LNCaP clone FGC (cell line): ENCODE measurements at regions not wholly inside any gene's neighbourhood (a gene's known extent, or its start where the extent isn't known, plus 50 kb on each side); places are given as distances from the start of the nearest gene placed in this dataset.
"Not testable (repeated sequence)": the region's sequence is repeated elsewhere in the genome, so short reads cannot be mapped to it uniquely, and the experiment has no call there.

Source experiments
- DNase-seq: peaks from one replicate; pipeline ENCODE4 v3.0.0-alpha.2; 2011; ENCODE audit warnings: low read depth
- H3K4me3 ChIP-seq: 2 replicates; pipeline ENCODE4 v1.5.1; 2011; ENCODE audit warnings: mild to moderate bottlenecking, low read depth, low read length, control low read depth
- TF ChIP-seq, protein P1 (sequence below): IDR thresholded peaks from 2 replicates; pipeline ENCODE4 v1.5.1; 2012; ENCODE audit warnings: mild to moderate bottlenecking; ENCODE audit not compliant: control insufficient read depth, insufficient read depth; ENCODE audit errors: extremely low read depth

DNA sequence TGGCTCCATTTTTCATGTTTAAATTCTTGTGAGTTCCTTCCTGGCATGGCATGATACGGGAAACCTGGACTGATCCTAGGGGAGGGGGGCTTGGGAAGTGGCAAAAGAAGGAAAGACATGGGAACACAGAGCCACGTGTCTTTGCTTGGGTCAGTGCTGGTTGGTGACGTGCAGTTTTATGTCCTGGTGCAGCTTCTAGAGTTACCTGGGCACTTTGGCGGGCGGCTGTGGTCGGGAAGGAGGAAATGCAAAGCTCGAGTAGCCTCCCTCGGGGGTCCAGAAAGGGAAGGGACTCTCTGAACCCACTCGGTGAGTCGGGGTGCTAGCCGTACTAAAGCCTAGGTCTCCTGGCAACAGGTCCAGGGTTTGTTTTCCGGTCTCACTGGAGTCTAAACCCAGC lies 94.6 kb downstream of the APOB start:
- no peak overlapping the region for H3K4me3 ChIP-seq
- TF ChIP-seq, protein P1, sequence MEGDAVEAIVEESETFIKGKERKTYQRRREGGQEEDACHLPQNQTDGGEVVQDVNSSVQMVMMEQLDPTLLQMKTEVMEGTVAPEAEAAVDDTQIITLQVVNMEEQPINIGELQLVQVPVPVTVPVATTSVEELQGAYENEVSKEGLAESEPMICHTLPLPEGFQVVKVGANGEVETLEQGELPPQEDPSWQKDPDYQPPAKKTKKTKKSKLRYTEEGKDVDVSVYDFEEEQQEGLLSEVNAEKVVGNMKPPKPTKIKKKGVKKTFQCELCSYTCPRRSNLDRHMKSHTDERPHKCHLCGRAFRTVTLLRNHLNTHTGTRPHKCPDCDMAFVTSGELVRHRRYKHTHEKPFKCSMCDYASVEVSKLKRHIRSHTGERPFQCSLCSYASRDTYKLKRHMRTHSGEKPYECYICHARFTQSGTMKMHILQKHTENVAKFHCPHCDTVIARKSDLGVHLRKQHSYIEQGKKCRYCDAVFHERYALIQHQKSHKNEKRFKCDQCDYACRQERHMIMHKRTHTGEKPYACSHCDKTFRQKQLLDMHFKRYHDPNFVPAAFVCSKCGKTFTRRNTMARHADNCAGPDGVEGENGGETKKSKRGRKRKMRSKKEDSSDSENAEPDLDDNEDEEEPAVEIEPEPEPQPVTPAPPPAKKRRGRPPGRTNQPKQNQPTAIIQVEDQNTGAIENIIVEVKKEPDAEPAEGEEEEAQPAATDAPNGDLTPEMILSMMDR: no peak
- DNase-seq: no peak

DNA sequence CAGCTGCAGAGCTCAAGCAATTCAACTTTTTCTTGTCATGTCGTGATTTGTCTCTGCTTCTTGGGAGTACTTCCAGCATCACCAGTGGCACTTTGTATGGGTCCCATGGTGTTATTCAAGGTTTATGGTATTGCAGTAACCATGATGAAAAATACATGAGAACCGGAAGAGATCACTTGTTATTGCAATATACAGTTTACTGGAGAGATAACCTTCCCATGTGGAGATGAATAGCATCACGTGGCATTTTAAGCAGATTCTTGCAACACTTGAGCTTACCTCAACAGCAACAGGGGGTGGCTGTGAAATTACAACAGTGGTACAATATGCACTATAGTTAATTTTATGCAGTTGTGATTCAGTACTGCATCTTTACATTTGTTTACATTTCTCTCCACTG lies 97.4 kb downstream of the APOB start:
- no peak overlapping the region for H3K4me3 ChIP-seq
- DNase-seq: no peak
- TF ChIP-seq, protein P1: no peak

DNA sequence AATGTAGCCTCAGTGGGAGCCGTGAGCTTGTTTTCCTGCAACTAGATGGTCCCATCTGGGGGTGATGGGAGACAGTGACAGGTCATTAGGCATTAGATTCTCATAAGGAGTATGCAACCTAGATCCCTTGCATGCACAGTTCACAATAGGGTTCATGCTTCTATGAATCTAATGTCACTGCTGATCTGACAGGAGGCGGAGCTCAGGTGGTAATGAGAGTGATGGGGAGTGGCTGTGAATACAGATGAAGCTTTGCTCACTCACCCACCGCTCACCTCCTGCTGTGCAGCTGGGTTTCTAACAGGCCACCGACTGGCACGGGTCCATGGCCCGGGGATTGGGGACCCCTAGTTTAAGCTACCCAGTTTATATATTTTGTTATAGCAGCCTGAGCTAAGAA lies 100.2 kb downstream of the APOB start:
- H3K4me3 ChIP-seq, DNase-seq: not testable (repeated sequence)

DNA sequence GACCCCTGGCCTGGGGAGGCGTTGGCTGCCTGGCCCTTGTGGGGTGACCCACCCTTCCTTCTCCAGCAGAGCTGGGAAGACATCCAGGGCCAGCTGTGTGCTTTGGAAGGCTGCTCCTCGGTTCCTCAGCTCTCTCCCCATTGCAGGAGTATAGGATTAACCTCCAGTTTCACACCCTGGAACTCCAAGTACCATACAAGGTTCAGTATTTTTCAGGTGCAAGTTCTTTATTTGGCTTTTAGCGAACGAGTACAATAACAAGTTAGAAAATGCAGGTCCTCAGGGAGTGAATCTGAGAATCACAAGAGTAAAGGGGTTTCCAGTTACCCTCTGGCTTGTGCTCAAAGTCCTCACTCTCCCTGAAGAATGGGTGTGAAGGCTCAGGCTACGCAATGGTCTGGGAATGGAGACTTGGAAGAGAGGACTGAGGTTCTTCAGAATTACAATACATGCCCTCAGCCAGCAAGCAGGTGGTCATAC lies 101.2 kb downstream of the APOB start:
- H3K4me3 ChIP-seq: no peak overlapping the region
- TF ChIP-seq, protein P1: no peak
- DNase-seq: no peak

DNA sequence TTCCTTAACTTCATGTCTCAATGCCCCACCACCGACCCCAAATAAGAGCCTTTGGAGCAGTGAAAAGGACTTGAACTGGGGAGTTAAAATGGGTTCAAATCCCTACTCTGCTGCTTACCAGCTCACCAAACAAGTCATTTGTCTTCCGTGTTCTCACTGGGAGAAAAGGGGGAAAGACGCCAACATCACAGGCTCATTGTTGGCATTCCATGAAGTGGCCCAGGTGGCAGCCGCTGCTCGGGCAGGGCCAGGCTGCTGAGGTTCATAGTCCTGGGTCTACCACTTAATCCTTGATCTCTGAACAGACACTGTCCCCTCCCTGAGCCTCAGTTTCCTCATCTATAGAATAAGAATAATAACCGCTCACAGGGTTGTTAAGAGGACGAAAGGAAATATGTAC lies 103.0 kb downstream of the APOB start:
- H3K4me3 ChIP-seq: no peak overlapping the region
- TF ChIP-seq, protein P1: no peak
- no peak for DNase-seq

DNA sequence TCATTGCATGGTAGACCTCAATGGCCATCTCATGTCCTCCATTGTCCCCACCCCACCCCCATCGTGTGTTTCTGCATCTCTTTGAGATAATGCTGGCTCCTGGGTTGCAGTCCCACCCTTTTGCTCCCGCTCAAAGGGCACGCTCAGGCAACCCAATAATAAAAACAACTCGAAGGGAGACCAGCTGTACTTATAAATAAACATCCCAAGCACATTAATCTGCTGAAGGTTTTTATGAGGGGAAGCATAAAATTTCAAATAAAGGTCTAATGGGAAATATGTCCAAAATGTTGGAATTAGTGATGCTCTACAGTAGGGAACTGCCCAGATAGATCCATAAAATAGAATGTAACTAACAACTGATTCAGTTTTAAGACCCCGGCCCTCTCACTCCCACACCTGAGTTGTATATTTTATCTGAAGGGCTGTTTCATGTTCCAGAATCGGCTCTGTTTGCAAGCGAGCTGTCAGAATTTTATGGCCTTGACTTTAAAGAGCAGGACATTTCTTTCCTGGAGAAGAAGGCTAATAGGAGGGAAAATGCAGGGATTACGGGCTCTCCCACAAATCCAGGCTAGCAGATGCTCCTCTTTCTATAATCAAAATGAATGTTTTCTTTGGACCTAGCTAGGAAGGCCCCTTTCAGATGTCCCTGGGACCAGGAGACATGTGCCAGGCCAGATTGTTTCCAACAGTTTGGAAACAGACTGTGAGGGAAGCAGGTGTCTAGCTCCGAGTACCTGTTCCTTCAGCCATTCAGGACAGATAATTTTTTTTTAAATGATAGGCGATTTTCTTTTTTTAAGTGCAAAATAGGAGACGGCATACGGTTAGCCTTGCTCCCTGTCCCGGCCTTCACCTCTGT lies 103.7 kb downstream of the APOB start:
- no peak for DNase-seq
- TF ChIP-seq, protein P1: no peak
- H3K4me3 ChIP-seq: no peak overlapping the region

DNA sequence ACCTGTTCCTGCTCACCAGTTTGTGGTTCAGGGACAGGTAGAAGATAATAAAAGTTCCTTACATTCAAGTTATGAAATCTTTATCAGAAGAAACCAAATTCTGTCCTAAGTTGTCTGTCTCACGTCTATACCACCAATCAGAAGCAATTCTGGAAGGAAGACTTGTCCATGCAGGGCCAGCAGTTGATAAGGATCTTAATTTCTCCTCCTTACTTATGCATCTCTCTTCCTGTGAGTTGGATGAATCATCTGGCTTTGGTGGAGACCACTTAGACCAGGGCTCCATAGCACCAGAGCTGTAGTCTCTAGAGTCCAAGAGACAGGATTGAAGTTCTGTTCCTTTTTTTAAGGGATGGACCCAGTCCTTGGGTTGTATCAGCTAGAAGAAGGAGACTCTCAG lies 106.5 kb downstream of the APOB start:
- no peak for DNase-seq
- TF ChIP-seq, protein P1: no peak

More for the DNA sequence above, 106.5 kb downstream of the APOB start:
- no peak overlapping the region for H3K4me3 ChIP-seq
